ENCODE measurements at regions not wholly inside any gene's neighbourhood (a gene's known extent, or its start where the extent isn't known, plus 50 kb on each side); places are given as distances from the start of the nearest gene placed in this dataset.

- Mint-ChIP-seq H3K4me3 (no peak overlapping the region), H3K36me3 (ENCODE audit: low read depth) (no peaks in the 10 kb centered on the region), H3K9me3 (no peaks in the 10 kb centered on the region), H3K27ac (no peak overlapping the region), H3K27me3 (ENCODE audit: insufficient read depth, low read depth, poor library complexity) (no peaks in the 10 kb centered on the region), H3K4me1 (peaks cover 4% of the 10 kb centered on the region; the same call in 2 of the 3 replicates)
- DNase-seq (ENCODE audit: low spot score): no peak
- no peaks in the 10 kb centered on the region for H3K36me3 ChIP-seq (ENCODE audit: insufficient read depth)
- TF ChIP-seq NANOG (IDR thresholded peaks at IDR 0.05; ENCODE audit: borderline replicate concordance) (no peak), EZH2 (IDR thresholded peaks at IDR 0.05; ENCODE audit: low read depth, unreplicated experiment) (no peak)
- H2AFZ ChIP-seq: no peak overlapping the region
- no peak overlapping the region for H3K27ac ChIP-seq (ENCODE audit: low read depth)
- H3F3A ChIP-seq (replicated peaks; ENCODE audit: low read depth): no peaks in the 10 kb centered on the region
- no peaks in the 10 kb centered on the region for H3K27me3 ChIP-seq (ENCODE audit: insufficient read depth)
- H3K79me2 ChIP-seq (replicated peaks; ENCODE audit: insufficient read depth): no peaks in the 10 kb centered on the region
- H4K20me1 ChIP-seq (replicated peaks; ENCODE audit: insufficient read depth): no peaks in the 10 kb centered on the region
- peaks cover 4% of the 10 kb centered on the region; the same call in 1 of the 2 replicates for H3K9me2 ChIP-seq (ENCODE audit: insufficient read depth)
- 0 out of 2 replicates have a peak, but pooled peaks cover 3% of the 10 kb centered on the region for H3K4me1 ChIP-seq (ENCODE audit: insufficient read depth)
- H3K4me2 ChIP-seq: no peak overlapping the region
- no peak for ATAC-seq
- no peak overlapping the region for H3K4me3 ChIP-seq
Measured at GRCh38 chr14:42606839-42607238, 1000.2 kb downstream of the LRFN5 start.

- H3K9me2 ChIP-seq (ENCODE audit: insufficient read depth): peaks cover 4% of the 10 kb centered on the region; the same call in 1 of the 2 replicates
- no peak overlapping the region for H3K27ac ChIP-seq (ENCODE audit: low read depth)
- no peaks in the 10 kb centered on the region for H3K9me3 Mint-ChIP-seq
- H3K36me3 Mint-ChIP-seq (ENCODE audit: low read depth): no peaks in the 10 kb centered on the region
- H3K36me3 ChIP-seq (ENCODE audit: insufficient read depth): no peaks in the 10 kb centered on the region
- no peaks in the 10 kb centered on the region for H3K27me3 Mint-ChIP-seq (ENCODE audit: insufficient read depth, low read depth, poor library complexity)
- no peaks in the 10 kb centered on the region for H3K79me2 ChIP-seq (replicated peaks; ENCODE audit: insufficient read depth)
- H3F3A ChIP-seq (replicated peaks; ENCODE audit: low read depth): no peaks in the 10 kb centered on the region
- 0 out of 2 replicates have a peak overlapping the region, but pooled peaks have one; percentile 16 for H2AFZ ChIP-seq
- no peaks in the 10 kb centered on the region for H3K4me1 Mint-ChIP-seq
- H3K27ac Mint-ChIP-seq: no peak overlapping the region
- ATAC-seq (no peak), DNase-seq (ENCODE audit: low spot score) (no peak)
- H3K27me3 ChIP-seq (ENCODE audit: insufficient read depth): no peaks in the 10 kb centered on the region
- H3K4me1 ChIP-seq (ENCODE audit: insufficient read depth): no peaks in the 10 kb centered on the region
- H3K4me2 ChIP-seq: no peak overlapping the region
- no peaks in the 10 kb centered on the region for H4K20me1 ChIP-seq (replicated peaks; ENCODE audit: insufficient read depth)
- H3K4me3 ChIP-seq: no peak overlapping the region
- H3K4me3 Mint-ChIP-seq: no peak overlapping the region
- TF ChIP-seq EZH2 (IDR thresholded peaks at IDR 0.05; ENCODE audit: low read depth, unreplicated experiment) (no peak), JUNB (IDR thresholded peaks at IDR 0.05; ENCODE audit: unreplicated experiment) (no peak), STAT1 (IDR thresholded peaks at IDR 0.05; ENCODE audit: unreplicated experiment) (no peak), ZNF331 (CRISPR knock-in tag; IDR thresholded peaks at IDR 0.05; ENCODE audit: low read depth) (no peak), CTCF (conservative IDR thresholded peaks at IDR 0.05; ENCODE audit: low read depth in 2 of 2) (no peak), NANOG (IDR thresholded peaks at IDR 0.05; ENCODE audit: borderline replicate concordance) (no peak), POLR2AphosphoS5 (IDR thresholded peaks at IDR 0.05; ENCODE audit: low read depth) (no peak), ZNF114 (CRISPR knock-in tag; IDR thresholded peaks at IDR 0.05) (no peak), EZH2phosphoT487 (IDR thresholded peaks at IDR 0.05; ENCODE audit: unreplicated experiment) (no peak), CREB1 (CRISPR knock-in tag; IDR thresholded peaks at IDR 0.05; ENCODE audit: low read depth) (no peak), REST (IDR thresholded peaks at IDR 0.05; ENCODE audit: unreplicated experiment) (no peak), ETS1 (IDR thresholded peaks at IDR 0.05) (no peak)
Measured at GRCh38 chr14:42602336-42602845, 995.7 kb downstream of the LRFN5 start.

Data from GM23338 (cell line).